ENCODE measurements at regions not wholly inside any gene's neighbourhood (a gene's known extent, or its start where the extent isn't known, plus 50 kb on each side); places are given as distances from the start of the nearest gene placed in this dataset.

GRCh38 chr5:8258801-8259200, 389.9 kb downstream of the MTRR start:
- DNase-seq (no peak), ATAC-seq (no peak)
- no peaks in the 10 kb centered on the region for H3K4me1 Mint-ChIP-seq (ENCODE audit: low read depth)
- no peak overlapping the region for H3K4me3 Mint-ChIP-seq
- H3K36me3 Mint-ChIP-seq (ENCODE audit: insufficient read depth) = no peaks in the 10 kb centered on the region
- H3K9me3 Mint-ChIP-seq = peaks cover 7% of the 10 kb centered on the region
- no peaks in the 10 kb centered on the region for H3K27me3 Mint-ChIP-seq (ENCODE audit: low read depth)

- Mint-ChIP-seq H3K4me1 (ENCODE audit: low read depth) (no peaks in the 10 kb centered on the region), H3K9me3 (no peaks in the 10 kb centered on the region), H3K27me3 (ENCODE audit: low read depth) (no peaks in the 10 kb centered on the region), H3K4me3 (no peak overlapping the region), H3K36me3 (ENCODE audit: insufficient read depth) (no peaks in the 10 kb centered on the region)
- ATAC-seq = no peak
- no peak for DNase-seq
Observed at GRCh38 chr5:8270246-8270645, 401.3 kb downstream of the MTRR start.

- Mint-ChIP-seq H3K4me1 (ENCODE audit: low read depth) (no peaks in the 10 kb centered on the region), H3K9me3 (peaks cover 4% of the 10 kb centered on the region), H3K4me3 (no peak overlapping the region), H3K36me3 (ENCODE audit: insufficient read depth) (no peaks in the 10 kb centered on the region), H3K27me3 (ENCODE audit: low read depth) (no peaks in the 10 kb centered on the region)
- DNase-seq (no peak), ATAC-seq (no peak)
Observed at GRCh38 chr5:8280711-8281363, 411.9 kb downstream of the MTRR start.

- DNase-seq (no peak), ATAC-seq (no peak)
- H3K4me3 Mint-ChIP-seq = no peak overlapping the region
- H3K27me3 Mint-ChIP-seq (ENCODE audit: low read depth) = no peaks in the 10 kb centered on the region
- H3K9me3 Mint-ChIP-seq = peaks cover 4% of the 10 kb centered on the region
- no peaks in the 10 kb centered on the region for H3K4me1 Mint-ChIP-seq (ENCODE audit: low read depth)
- H3K36me3 Mint-ChIP-seq (ENCODE audit: insufficient read depth) = no peaks in the 10 kb centered on the region
Observed at GRCh38 chr5:8288334-8288733, 419.4 kb downstream of the MTRR start.

GRCh38 chr5:8288897-8289516, 420.1 kb downstream of the MTRR start:
- no peaks in the 10 kb centered on the region for H3K4me1 Mint-ChIP-seq (ENCODE audit: low read depth)

GRCh38 chr5:8289779-8290178, 420.8 kb downstream of the MTRR start:
- ATAC-seq (no peak), DNase-seq (no peak)
- H3K27me3 Mint-ChIP-seq (ENCODE audit: low read depth) = no peaks in the 10 kb centered on the region
- H3K36me3 Mint-ChIP-seq (ENCODE audit: insufficient read depth) = no peaks in the 10 kb centered on the region
- H3K4me3 Mint-ChIP-seq = no peak overlapping the region
- no peaks in the 10 kb centered on the region for H3K4me1 Mint-ChIP-seq (ENCODE audit: low read depth)
- peaks cover 6% of the 10 kb centered on the region for H3K9me3 Mint-ChIP-seq

More at GRCh38 chr5:8288897-8289516, 420.1 kb downstream of the MTRR start:
- H3K4me3 Mint-ChIP-seq = no peak overlapping the region
- ATAC-seq (no peak), DNase-seq (no peak)
- H3K27me3 Mint-ChIP-seq (ENCODE audit: low read depth) = no peaks in the 10 kb centered on the region
- peaks cover 6% of the 10 kb centered on the region for H3K9me3 Mint-ChIP-seq
- H3K36me3 Mint-ChIP-seq (ENCODE audit: insufficient read depth) = no peaks in the 10 kb centered on the region

GRCh38 chr5:8290721-8291120, 421.8 kb downstream of the MTRR start:
- DNase-seq (no peak), ATAC-seq (no peak)
- no peak overlapping the region for H3K4me3 Mint-ChIP-seq
- H3K4me1 Mint-ChIP-seq (ENCODE audit: low read depth) = no peaks in the 10 kb centered on the region
- peaks cover 6% of the 10 kb centered on the region for H3K9me3 Mint-ChIP-seq
- H3K36me3 Mint-ChIP-seq (ENCODE audit: insufficient read depth) = no peaks in the 10 kb centered on the region
- H3K27me3 Mint-ChIP-seq (ENCODE audit: low read depth) = no peaks in the 10 kb centered on the region

- ATAC-seq (no peak), DNase-seq (no peak)
- Mint-ChIP-seq H3K9me3 (peaks cover 9% of the 10 kb centered on the region), H3K4me1 (ENCODE audit: low read depth) (no peaks in the 10 kb centered on the region), H3K4me3 (no peak overlapping the region), H3K27me3 (ENCODE audit: low read depth) (no peaks in the 10 kb centered on the region), H3K36me3 (ENCODE audit: insufficient read depth) (no peaks in the 10 kb centered on the region)
Observed at GRCh38 chr5:8291641-8292040, 422.7 kb downstream of the MTRR start.

GRCh38 chr5:8295141-8295540, 426.2 kb downstream of the MTRR start:
- ATAC-seq (no peak), DNase-seq (no peak)
- no peaks in the 10 kb centered on the region for H3K4me1 Mint-ChIP-seq (ENCODE audit: low read depth)
- H3K27me3 Mint-ChIP-seq (ENCODE audit: low read depth) = no peaks in the 10 kb centered on the region
- peaks cover 8% of the 10 kb centered on the region for H3K9me3 Mint-ChIP-seq
- no peak overlapping the region for H3K4me3 Mint-ChIP-seq
- no peaks in the 10 kb centered on the region for H3K36me3 Mint-ChIP-seq (ENCODE audit: insufficient read depth)

- no peaks in the 10 kb centered on the region for H3K4me1 Mint-ChIP-seq (ENCODE audit: low read depth)
- DNase-seq = no peak
- peaks cover 5% of the 10 kb centered on the region for H3K9me3 Mint-ChIP-seq
- no peaks in the 10 kb centered on the region for H3K36me3 Mint-ChIP-seq (ENCODE audit: insufficient read depth)
- H3K4me3 Mint-ChIP-seq = no peak overlapping the region
- no peaks in the 10 kb centered on the region for H3K27me3 Mint-ChIP-seq (ENCODE audit: low read depth)
- no peak for ATAC-seq
Observed at GRCh38 chr5:8299716-8300115, 430.8 kb downstream of the MTRR start.

- Mint-ChIP-seq H3K9me3 (peaks cover under 1% of the 10 kb centered on the region), H3K4me1 (ENCODE audit: low read depth) (no peaks in the 10 kb centered on the region), H3K4me3 (no peak overlapping the region), H3K27me3 (ENCODE audit: low read depth) (no peaks in the 10 kb centered on the region), H3K36me3 (ENCODE audit: insufficient read depth) (no peaks in the 10 kb centered on the region)
- DNase-seq (no peak), ATAC-seq (no peak)
Observed at GRCh38 chr5:8304341-8304740, 435.4 kb downstream of the MTRR start.

- H3K4me3 Mint-ChIP-seq = no peak overlapping the region
Observed at GRCh38 chr5:8306288-8306896, 437.4 kb downstream of the MTRR start.

GRCh38 chr5:8314965-8315364, 446.0 kb downstream of the MTRR start:
- Mint-ChIP-seq H3K27me3 (ENCODE audit: low read depth) (no peaks in the 10 kb centered on the region), H3K36me3 (ENCODE audit: insufficient read depth) (no peaks in the 10 kb centered on the region), H3K9me3 (peaks cover 20% of the 10 kb centered on the region), H3K4me3 (no peak overlapping the region), H3K4me1 (ENCODE audit: low read depth) (no peaks in the 10 kb centered on the region)
- ATAC-seq (no peak), DNase-seq (no peak)

More at GRCh38 chr5:8306288-8306896, 437.4 kb downstream of the MTRR start:
- Mint-ChIP-seq H3K9me3 (peaks cover 12% of the 10 kb centered on the region), H3K36me3 (ENCODE audit: insufficient read depth) (no peaks in the 10 kb centered on the region), H3K4me1 (ENCODE audit: low read depth) (no peaks in the 10 kb centered on the region), H3K27me3 (ENCODE audit: low read depth) (no peaks in the 10 kb centered on the region)
- no peak for DNase-seq
- no peak for ATAC-seq

- Mint-ChIP-seq H3K9me3 (peaks cover 16% of the 10 kb centered on the region), H3K36me3 (ENCODE audit: insufficient read depth) (no peaks in the 10 kb centered on the region), H3K27me3 (ENCODE audit: low read depth) (no peaks in the 10 kb centered on the region), H3K4me1 (ENCODE audit: low read depth) (no peaks in the 10 kb centered on the region), H3K4me3 (no peak overlapping the region)
- no peak for DNase-seq
- no peak for ATAC-seq
Observed at GRCh38 chr5:8316608-8317280, 447.8 kb downstream of the MTRR start.

- Mint-ChIP-seq H3K27me3 (ENCODE audit: low read depth) (no peaks in the 10 kb centered on the region), H3K9me3 (peaks cover 16% of the 10 kb centered on the region), H3K4me1 (ENCODE audit: low read depth) (no peaks in the 10 kb centered on the region), H3K36me3 (ENCODE audit: insufficient read depth) (no peaks in the 10 kb centered on the region), H3K4me3 (no peak overlapping the region)
- ATAC-seq = no peak
- no peak for DNase-seq
Observed at GRCh38 chr5:8317335-8317734, 448.4 kb downstream of the MTRR start.
